BJ (cell line): ENCODE measurements at regions not wholly inside any gene's neighbourhood (a gene's known extent, or its start where the extent isn't known, plus 50 kb on each side); places are given as distances from the start of the nearest gene placed in this dataset.

Source experiments
- CTCF ChIA-PET: fragments of 350-600 bp; formaldehyde crosslinking; extraction: SDS; loops from one replicate; lab custom pipeline; 2021; ENCODE audit warnings: antibody characterized with exemption, inconsistent platforms; lab: Yijun Ruan, JAX
- POLR2A ChIA-PET: fragments of 300-600 bp; sonication (Branson Sonifier 250); formaldehyde crosslinking; extraction: SDS; loops from one replicate; lab custom pipeline; 2021; ENCODE audit warnings: antibody characterized with exemption; lab: Charles Lee
- DNase-seq: peaks from one replicate; pipeline ENCODE4 v3.0.0-alpha.2; 2011; ENCODE audit warnings: low read depth
- H3K27me3 ChIP-seq: 2 replicates; pipeline ENCODE4 v1.6.0; 2011; ENCODE audit warnings: low read length; ENCODE audit not compliant: control insufficient read depth, insufficient read depth
- H3K36me3 ChIP-seq: 2 replicates; pipeline ENCODE4 v1.5.1; 2011; ENCODE audit warnings: low read length; ENCODE audit not compliant: control insufficient read depth, insufficient read depth
- H3K4me3 ChIP-seq: 2 replicates; pipeline ENCODE4 v1.5.1; 2011; ENCODE audit warnings: low read depth, mild to moderate bottlenecking, control low read depth, low read length
- CTCF ChIP-seq: IDR thresholded peaks from 2 replicates; pipeline ENCODE4 v1.5.1; 2011; ENCODE audit warnings: low read depth, mild to moderate bottlenecking, control low read depth, inconsistent platforms, low read length, moderate library complexity; ENCODE audit not compliant: insufficient read depth

- no peaks in the 10 kb centered on the region for H3K36me3 ChIP-seq
- POLR2A ChIA-PET: no interaction called here
- H3K27me3 ChIP-seq: no peaks in the 10 kb centered on the region
- CTCF ChIA-PET: no interaction called here
- TF ChIP-seq CTCF: no peak
- no peak overlapping the region for H3K4me3 ChIP-seq
- DNase-seq: no peak
Observed at GRCh38 chr20:52724541-52724940, 247.6 kb upstream of the TSHZ2 start.

DNA sequence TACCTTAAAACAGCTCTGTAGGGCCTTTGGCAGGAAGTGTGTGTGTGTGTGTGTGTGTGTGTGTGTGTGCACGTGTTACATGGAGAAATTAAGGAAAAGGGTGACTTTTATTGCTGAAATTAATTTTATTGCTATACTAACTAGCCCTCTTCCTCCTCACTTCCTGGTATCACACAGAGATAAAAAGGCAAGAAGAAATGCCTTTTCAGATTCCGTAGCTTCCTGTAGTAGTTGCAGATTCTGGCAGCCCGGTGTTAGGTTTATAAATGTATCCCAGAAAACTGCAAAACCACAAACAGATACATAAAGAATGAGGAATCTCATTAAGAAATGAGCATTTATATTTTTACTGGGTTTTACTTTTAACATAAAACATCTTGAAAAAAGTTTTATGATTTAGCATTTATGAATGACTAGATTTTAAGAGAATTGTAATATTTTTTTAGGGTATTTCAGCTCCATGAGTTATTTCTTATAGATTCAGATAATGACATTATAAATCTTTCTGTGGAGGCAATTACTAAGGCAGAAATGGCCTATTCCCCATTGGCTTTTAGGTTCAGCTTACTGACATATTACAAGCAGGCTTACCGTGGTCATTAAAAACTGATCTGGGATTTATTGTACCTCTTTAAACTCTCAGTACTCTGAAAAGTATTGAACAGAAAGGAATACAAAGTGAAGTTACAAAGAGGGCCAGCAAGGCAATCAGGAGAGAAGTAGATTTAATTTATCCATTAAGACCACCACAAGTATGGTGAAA lies 249.1 kb upstream of the TSHZ2 start:
- ChIA-PET CTCF (no interaction called here), POLR2A (no interaction called here)

DNA sequence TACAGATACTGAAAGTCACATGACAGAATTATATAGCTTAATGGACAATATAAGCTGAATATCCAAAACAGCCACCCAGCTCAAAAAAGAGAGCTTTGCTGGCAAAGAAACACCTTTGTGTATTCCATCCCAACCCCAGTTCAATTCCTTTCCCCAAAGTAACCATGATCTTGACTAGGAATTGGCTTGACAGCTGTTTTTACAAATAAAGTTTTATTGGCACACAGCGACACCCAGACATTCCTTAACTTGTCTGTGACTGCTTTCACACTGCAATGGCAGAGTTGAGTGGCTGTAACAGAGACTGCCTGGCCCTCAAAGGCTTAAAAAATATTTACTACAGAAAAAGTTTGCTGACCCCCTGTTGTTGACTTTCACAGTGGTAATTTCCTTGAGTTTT lies 264.0 kb upstream of the TSHZ2 start:
- no peak for TF ChIP-seq CTCF
- POLR2A ChIA-PET: no interaction called here
- DNase-seq: no peak
- H3K36me3 ChIP-seq: no peaks in the 10 kb centered on the region
- no peaks in the 10 kb centered on the region for H3K27me3 ChIP-seq
- no peak overlapping the region for H3K4me3 ChIP-seq
- CTCF ChIA-PET: no interaction called here

More for the DNA sequence above, 249.1 kb upstream of the TSHZ2 start:
- TF ChIP-seq CTCF: no peak
- H3K27me3 ChIP-seq: no peaks in the 10 kb centered on the region
- DNase-seq: no peak
- H3K4me3 ChIP-seq: no peak overlapping the region
- H3K36me3 ChIP-seq: no peaks in the 10 kb centered on the region

DNA sequence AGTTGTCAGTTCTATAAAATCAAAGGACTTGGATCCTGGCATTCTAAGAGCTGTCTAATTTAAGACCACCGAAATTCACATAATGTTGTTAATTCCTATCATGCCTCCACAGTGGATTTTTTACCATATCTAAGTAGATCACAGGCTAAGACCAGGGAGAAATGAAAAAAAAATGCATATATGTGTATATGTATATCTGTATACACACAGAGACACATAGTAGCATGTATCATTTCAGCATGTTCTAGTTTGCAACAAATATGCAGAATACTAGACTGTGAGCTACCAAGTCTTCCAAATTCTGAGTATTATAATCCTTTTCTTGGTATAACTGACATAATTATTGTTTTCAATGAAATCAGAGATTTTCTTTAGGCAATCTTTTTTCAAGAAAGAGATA lies 267.6 kb upstream of the TSHZ2 start:
- Histone ChIP-seq H3K27me3 (no peaks in the 10 kb centered on the region), H3K36me3 (no peaks in the 10 kb centered on the region), H3K4me3 (no peak overlapping the region)
- TF ChIP-seq CTCF: no peak
- ChIA-PET CTCF (no interaction called here), POLR2A (no interaction called here)
- DNase-seq: no peak

DNA sequence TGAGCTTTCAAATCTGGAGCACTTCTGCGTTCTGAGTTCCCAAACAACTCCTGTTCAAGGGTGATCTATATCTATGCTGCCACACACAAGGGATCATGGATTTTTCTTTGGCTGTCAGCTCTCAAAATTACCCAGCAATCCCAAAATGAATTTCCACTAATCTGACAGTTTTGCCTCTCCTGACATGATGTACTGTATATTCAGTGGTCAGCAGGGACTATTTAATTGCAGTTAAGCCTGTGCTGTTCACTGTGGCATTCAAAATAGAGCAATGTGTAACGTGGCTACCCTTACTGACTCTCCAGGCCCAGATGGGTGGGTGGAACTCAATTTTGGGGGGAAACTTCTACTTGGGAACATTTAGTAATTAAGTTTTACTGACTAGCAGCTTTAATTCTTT lies 283.8 kb upstream of the TSHZ2 start:
- Histone ChIP-seq H3K27me3 (no peaks in the 10 kb centered on the region), H3K4me3 (no peak overlapping the region), H3K36me3 (no peaks in the 10 kb centered on the region)
- ChIA-PET CTCF (no interaction called here), POLR2A (no interaction called here)
- TF ChIP-seq CTCF: no peak
- DNase-seq: no peak
